PC-3 (cell line): ENCODE measurements at regions not wholly inside any gene's neighbourhood (a gene's known extent, or its start where the extent isn't known, plus 50 kb on each side); places are given as distances from the start of the nearest gene placed in this dataset.

ENCODE experiments used
- ATAC-seq: fragments of 200-7000 bp; cut with Tn5 transposase; 2 replicates; pipeline ENCODE4 v1.9.1; 2020; ENCODE audit warnings: mild to moderate bottlenecking, moderate library complexity
- BruUV-seq: library from RNA; stranded (reverse); fragments of 400-500 nt; replicated peaks from 2 replicates; lab custom pipeline; 2021; lab: Mats Ljungman, UMichigan
- CTCF ChIA-PET: fragments of 300-600 bp; sonication (Branson Sonifier 250); formaldehyde crosslinking; loops from one replicate; lab custom pipeline; 2022; ENCODE audit warnings: antibody characterized with exemption; lab: Charles Lee
- POLR2A ChIA-PET: fragments of 300-600 bp; sonication (Branson Sonifier 250); formaldehyde crosslinking; loops from one replicate; lab custom pipeline; 2022; ENCODE audit warnings: antibody characterized with exemption; ENCODE audit not compliant: unreplicated experiment; lab: Charles Lee
- DNase-seq: peaks from one replicate; pipeline ENCODE4 v3.0.0-alpha.2; 2015
- H2AFZ ChIP-seq: fragments of 300-600 bp; sonication (generic); 2 replicates; pipeline ENCODE4 v1.6.0; 2016; ENCODE audit warnings: antibody characterized with exemption, low read length
- H3F3A ChIP-seq: fragments of 300-600 bp; sonication (generic); one replicate; pipeline ENCODE4 v1.6.0; 2017; ENCODE audit warnings: antibody characterized with exemption, low read length, control low read depth, mild to moderate bottlenecking; ENCODE audit not compliant: unreplicated experiment
- H3K27ac ChIP-seq: fragments of 300-600 bp; sonication (generic); 2 replicates; pipeline ENCODE4 v1.5.1; 2016; ENCODE audit warnings: mild to moderate bottlenecking, low read length
- H3K27me3 ChIP-seq: fragments of 300-600 bp; sonication (generic); 2 replicates; pipeline ENCODE4 v1.6.1; 2016; ENCODE audit warnings: low read length, mixed read lengths
- H3K36me3 ChIP-seq: fragments of 300-600 bp; sonication (generic); 2 replicates; pipeline ENCODE4 v1.6.1; 2016; ENCODE audit warnings: low read depth, mixed run types, low read length, mixed read lengths
- H3K4me1 ChIP-seq: fragments of 300-600 bp; sonication (generic); 2 replicates; pipeline ENCODE4 v1.5.1; 2016; ENCODE audit warnings: low read length; ENCODE audit not compliant: insufficient read depth
- H3K4me2 ChIP-seq: fragments of 300-600 bp; sonication (generic); 2 replicates; pipeline ENCODE4 v1.6.0; 2016; ENCODE audit warnings: low read length
- H3K4me3 ChIP-seq: fragments of 300-600 bp; sonication (generic); 2 replicates; pipeline ENCODE4 v1.5.1; 2016; ENCODE audit warnings: mild to moderate bottlenecking, low read length, mixed read lengths
- H3K79me2 ChIP-seq: fragments of 300-600 bp; sonication (generic); 2 replicates; pipeline ENCODE4 v1.6.1; 2017; ENCODE audit warnings: low read length, mixed read lengths
- H3K9ac ChIP-seq: fragments of 300-600 bp; sonication (generic); 2 replicates; pipeline ENCODE4 v1.6.0; 2016; ENCODE audit warnings: mild to moderate bottlenecking, low read length
- H3K9me2 ChIP-seq: fragments of 300-600 bp; sonication (generic); replicated peaks from 2 replicates; pipeline ENCODE4 v1.6.1; 2016; ENCODE audit warnings: mixed run types, low read length, mixed read lengths
- H3K9me3 ChIP-seq: fragments of 300-600 bp; sonication (generic); 2 replicates; pipeline ENCODE4 v1.6.1; 2016; ENCODE audit warnings: low read length, mixed read lengths
- H4K20me1 ChIP-seq: fragments of 300-600 bp; sonication (generic); 2 replicates; pipeline ENCODE4 v1.6.1; 2016; ENCODE audit warnings: low read length, mixed read lengths
- CTCF ChIP-seq: fragments of 300-600 bp; sonication (generic); conservative IDR thresholded peaks from 2 replicates; pipeline ENCODE4 v1.5.1; 2017; ENCODE audit warnings: antibody characterized with exemption, low read depth, mild to moderate bottlenecking, low read length
- EZH2 ChIP-seq: fragments of 300-600 bp; sonication (generic); IDR thresholded peaks from one replicate; pipeline ENCODE4 v1.6.1; 2017; ENCODE audit warnings: antibody characterized with exemption, mild to moderate bottlenecking, low read length; ENCODE audit not compliant: unreplicated experiment
- EZH2phosphoT487 ChIP-seq: fragments of 300-600 bp; sonication (generic); IDR thresholded peaks from 2 replicates; pipeline ENCODE4 v1.6.1; 2018; ENCODE audit warnings: mild to moderate bottlenecking, antibody characterized with exemption, low read length, borderline replicate concordance
- intact Hi-C: fragments of 100-400 bp; cut with micrococcal nuclease; formaldehyde crosslinking; loops from 2 replicates; pipeline ENCODE4 v1.9.0; 2023

- H3K4me3 ChIP-seq, result no peak overlapping the region
- no TSS peak for BruUV-seq
- no peak overlapping the region for H2AFZ ChIP-seq
- no peak overlapping the region for H3K9ac ChIP-seq
- no peaks in the 10 kb centered on the region for H4K20me1 ChIP-seq
- no peaks in the 10 kb centered on the region for H3K79me2 ChIP-seq
- no peak overlapping the region for H3K27ac ChIP-seq
- H3K4me2 ChIP-seq, result no peak overlapping the region
- H3K9me2 ChIP-seq, result no peaks in the 10 kb centered on the region
- intact Hi-C loops, result no loop called here
- H3K36me3 ChIP-seq, result no peaks in the 10 kb centered on the region
- ChIA-PET CTCF (no interaction called here), POLR2A (no interaction called here)
- no peak for TF ChIP-seq CTCF
- TF ChIP-seq EZH2phosphoT487, result no peak
- ATAC-seq, result no peak
- no peaks in the 10 kb centered on the region for H3K4me1 ChIP-seq
- no peaks in the 10 kb centered on the region for H3K9me3 ChIP-seq
- DNase-seq, result no peak
- no peaks in the 10 kb centered on the region for H3F3A ChIP-seq
- no peaks in the 10 kb centered on the region for H3K27me3 ChIP-seq
Measured at GRCh38 chr15:62802612-62803011, 239.9 kb upstream of the TPM1 start.

- H3K4me2 ChIP-seq, result no peak overlapping the region
- no peaks in the 10 kb centered on the region for H3K79me2 ChIP-seq
- no peaks in the 10 kb centered on the region for H3K27me3 ChIP-seq
- no peak overlapping the region for H3K4me3 ChIP-seq
- TF ChIP-seq CTCF, result no peak
- TF ChIP-seq EZH2phosphoT487, result no peak
- no peak for TF ChIP-seq EZH2
- H4K20me1 ChIP-seq, result no peaks in the 10 kb centered on the region
- H3K27ac ChIP-seq, result no peak overlapping the region
- no peaks in the 10 kb centered on the region for H3F3A ChIP-seq
- no TSS peak for BruUV-seq
- H3K9ac ChIP-seq, result no peak overlapping the region
- CTCF ChIA-PET, result no interaction called here
- POLR2A ChIA-PET, result no interaction called here
- ATAC-seq (no peak), DNase-seq (no peak)
- H3K36me3 ChIP-seq, result no peaks in the 10 kb centered on the region
- no peak overlapping the region for H2AFZ ChIP-seq
- no peaks in the 10 kb centered on the region for H3K4me1 ChIP-seq
- H3K9me3 ChIP-seq, result no peaks in the 10 kb centered on the region
- no peaks in the 10 kb centered on the region for H3K9me2 ChIP-seq
- intact Hi-C loops, result no loop called here
Measured at GRCh38 chr15:62803856-62804400, 238.6 kb upstream of the TPM1 start.

- H4K20me1 ChIP-seq, result no peaks in the 10 kb centered on the region
- H3K4me2 ChIP-seq, result no peak overlapping the region
- H3K36me3 ChIP-seq, result no peaks in the 10 kb centered on the region
- no peaks in the 10 kb centered on the region for H3K4me1 ChIP-seq
- no peaks in the 10 kb centered on the region for H3K9me2 ChIP-seq
- no peak overlapping the region for H2AFZ ChIP-seq
- no peaks in the 10 kb centered on the region for H3K27me3 ChIP-seq
- TF ChIP-seq EZH2phosphoT487 (no peak), CTCF (no peak), EZH2 (no peak)
- no TSS peak for BruUV-seq
- ATAC-seq (no peak), DNase-seq (no peak)
- intact Hi-C loops, result no loop called here
- CTCF ChIA-PET, result no interaction called here
- POLR2A ChIA-PET, result no interaction called here
- H3K9ac ChIP-seq, result no peak overlapping the region
- H3K9me3 ChIP-seq, result no peaks in the 10 kb centered on the region
- no peak overlapping the region for H3K4me3 ChIP-seq
- no peaks in the 10 kb centered on the region for H3K79me2 ChIP-seq
- no peak overlapping the region for H3K27ac ChIP-seq
- H3F3A ChIP-seq, result no peaks in the 10 kb centered on the region
Measured at GRCh38 chr15:62805502-62805901, 237.0 kb upstream of the TPM1 start.
